NCI-H1048 (cell line): ENCODE measurements at regions not wholly inside any gene's neighbourhood (a gene's known extent, or its start where the extent isn't known, plus 50 kb on each side); places are given as distances from the start of the nearest gene placed in this dataset.

Experiments
- DNase-seq: peaks from one replicate; lab custom pipeline; 2025; lab: John Stamatoyannopoulos, UW

- DNase-seq = no peak
Observed at GRCh38 chr15:85941186-85941855, 138.3 kb upstream of the AGBL1 start.

- DNase-seq = no peak
Observed at GRCh38 chr15:85942632-85943031, 137.0 kb upstream of the AGBL1 start.

GRCh38 chr15:85943151-85943550, 136.5 kb upstream of the AGBL1 start:
- DNase-seq = no peak

- DNase-seq = no peak
Observed at GRCh38 chr15:85943791-85944190, 135.9 kb upstream of the AGBL1 start.

GRCh38 chr15:85947021-85947420, 132.7 kb upstream of the AGBL1 start:
- DNase-seq = no peak

GRCh38 chr15:85947936-85948335, 131.7 kb upstream of the AGBL1 start:
- no peak for DNase-seq

GRCh38 chr15:85950101-85950500, 129.6 kb upstream of the AGBL1 start:
- DNase-seq = no peak

- DNase-seq = no peak
Observed at GRCh38 chr15:85954586-85954985, 125.1 kb upstream of the AGBL1 start.

- no peak for DNase-seq
Observed at GRCh38 chr15:85955501-85956391, 123.9 kb upstream of the AGBL1 start.

GRCh38 chr15:85956532-85957275, 123.0 kb upstream of the AGBL1 start:
- no peak for DNase-seq

GRCh38 chr15:85959611-85960010, 120.1 kb upstream of the AGBL1 start:
- DNase-seq = no peak

GRCh38 chr15:85960381-85960780, 119.3 kb upstream of the AGBL1 start:
- DNase-seq = no peak

GRCh38 chr15:85961821-85962220, 117.8 kb upstream of the AGBL1 start:
- DNase-seq = no peak

- DNase-seq = no peak
Observed at GRCh38 chr15:85963262-85963760, 116.4 kb upstream of the AGBL1 start.

GRCh38 chr15:85964471-85964870, 115.2 kb upstream of the AGBL1 start:
- no peak for DNase-seq

GRCh38 chr15:85967553-85967952, 112.1 kb upstream of the AGBL1 start:
- DNase-seq = no peak

- no peak for DNase-seq
Observed at GRCh38 chr15:85972805-85973540, 106.7 kb upstream of the AGBL1 start.

- DNase-seq = no peak
Observed at GRCh38 chr15:85973584-85974347, 105.9 kb upstream of the AGBL1 start.

GRCh38 chr15:85974348-85974705, 105.3 kb upstream of the AGBL1 start:
- no peak for DNase-seq

GRCh38 chr15:85974742-85975141, 104.9 kb upstream of the AGBL1 start:
- DNase-seq = no peak

- DNase-seq = no peak
Observed at GRCh38 chr15:85976102-85976501, 103.6 kb upstream of the AGBL1 start.
